ENCODE measurements at regions not wholly inside any gene's neighbourhood (a gene's known extent, or its start where the extent isn't known, plus 50 kb on each side); places are given as distances from the start of the nearest gene placed in this dataset.
A peak's percentile ranks its signal among the peaks of the same experiment; 100 is the strongest.

DNA sequence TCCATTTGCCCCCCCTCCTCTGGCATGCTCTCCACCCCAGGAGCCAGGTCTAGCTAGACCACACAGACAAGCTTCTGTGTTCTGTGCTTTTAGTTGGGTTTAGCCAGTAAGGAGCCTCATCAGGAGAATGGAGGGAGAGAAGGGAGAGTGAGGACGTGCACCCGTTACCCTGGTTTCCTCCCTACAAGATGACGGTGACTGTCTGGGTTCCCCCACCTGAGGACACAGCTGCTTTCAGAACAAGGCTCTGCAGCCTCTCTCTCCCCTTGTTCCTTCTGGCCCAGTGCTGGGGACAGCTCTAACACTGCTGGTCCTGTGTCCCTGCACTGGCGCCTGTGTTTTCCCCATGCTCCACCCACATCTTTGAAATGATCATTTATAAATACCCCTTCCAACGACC, 184.4 kb upstream of the GALNT2 start:
- intact Hi-C loops (cut with DNase I; ENCODE audit: low total_unique reads), result no loop called here
- H3K27me3 ChIP-seq, result peaks cover 0 to 15% of the 10 kb centered on the region in 2 donors
- TF ChIP-seq POLR2A (IDR thresholded peaks at IDR 0.05), result no peak
- no peak for TF ChIP-seq POLR2AphosphoS5 (IDR thresholded peaks at IDR 0.05)
- TF ChIP-seq, protein P1, sequence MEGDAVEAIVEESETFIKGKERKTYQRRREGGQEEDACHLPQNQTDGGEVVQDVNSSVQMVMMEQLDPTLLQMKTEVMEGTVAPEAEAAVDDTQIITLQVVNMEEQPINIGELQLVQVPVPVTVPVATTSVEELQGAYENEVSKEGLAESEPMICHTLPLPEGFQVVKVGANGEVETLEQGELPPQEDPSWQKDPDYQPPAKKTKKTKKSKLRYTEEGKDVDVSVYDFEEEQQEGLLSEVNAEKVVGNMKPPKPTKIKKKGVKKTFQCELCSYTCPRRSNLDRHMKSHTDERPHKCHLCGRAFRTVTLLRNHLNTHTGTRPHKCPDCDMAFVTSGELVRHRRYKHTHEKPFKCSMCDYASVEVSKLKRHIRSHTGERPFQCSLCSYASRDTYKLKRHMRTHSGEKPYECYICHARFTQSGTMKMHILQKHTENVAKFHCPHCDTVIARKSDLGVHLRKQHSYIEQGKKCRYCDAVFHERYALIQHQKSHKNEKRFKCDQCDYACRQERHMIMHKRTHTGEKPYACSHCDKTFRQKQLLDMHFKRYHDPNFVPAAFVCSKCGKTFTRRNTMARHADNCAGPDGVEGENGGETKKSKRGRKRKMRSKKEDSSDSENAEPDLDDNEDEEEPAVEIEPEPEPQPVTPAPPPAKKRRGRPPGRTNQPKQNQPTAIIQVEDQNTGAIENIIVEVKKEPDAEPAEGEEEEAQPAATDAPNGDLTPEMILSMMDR (IDR thresholded peaks at IDR 0.05), result no peak
- peaks cover 0 to 9% of the 10 kb centered on the region in 2 donors for H3K9me3 ChIP-seq
- H3K27ac ChIP-seq, result no peak overlapping the region
- H3K36me3 ChIP-seq, result no peaks in the 10 kb centered on the region
- no peaks in the 10 kb centered on the region for H3K4me1 ChIP-seq
- no peak overlapping the region for H3K4me3 ChIP-seq
- DNase-seq (ENCODE audit: low spot score in 2 of 2), result no peak

DNA sequence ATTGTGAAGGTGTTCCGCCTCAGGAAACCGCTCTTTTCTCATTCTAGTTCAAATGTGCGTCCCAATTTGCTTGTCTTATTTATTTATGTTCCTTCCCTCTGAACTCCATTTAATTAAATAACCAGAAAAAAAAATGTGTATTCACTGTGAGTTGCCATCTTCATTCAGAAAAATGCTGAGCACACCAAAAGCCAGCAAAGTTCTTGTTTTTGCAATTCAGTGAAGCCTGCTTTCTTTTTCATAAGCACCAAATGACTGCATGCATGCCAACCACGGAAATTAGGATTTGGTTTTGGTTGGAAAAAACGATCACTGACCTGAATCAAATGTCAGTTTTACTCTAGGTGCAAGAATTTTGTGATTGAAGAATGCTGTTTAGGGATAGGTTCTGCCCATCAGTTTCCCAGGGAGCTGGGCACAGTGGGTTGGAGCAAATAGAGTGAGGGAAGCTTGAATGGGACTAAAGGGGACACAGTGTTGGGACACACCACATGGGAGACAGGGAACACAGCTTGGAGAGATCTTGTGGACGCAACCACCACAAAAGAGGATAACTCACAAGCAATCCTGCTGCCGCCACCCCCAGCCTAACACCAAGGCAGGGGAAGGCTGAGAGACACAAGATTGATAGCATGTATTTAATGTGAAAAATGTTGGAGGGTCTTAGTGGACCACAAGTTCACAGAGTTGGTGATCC, 183.4 kb upstream of the GALNT2 start:
- TF ChIP-seq, protein P1 (IDR thresholded peaks at IDR 0.05), result no peak
- TF ChIP-seq POLR2AphosphoS5 (IDR thresholded peaks at IDR 0.05) (no peak), POLR2A (IDR thresholded peaks at IDR 0.05) (no peak)
- peaks cover 0 to 18% of the 10 kb centered on the region in 2 donors for H3K9me3 ChIP-seq
- H3K4me1 ChIP-seq, result no peaks in the 10 kb centered on the region
- H3K36me3 ChIP-seq, result no peaks in the 10 kb centered on the region
- no peak overlapping the region for H3K4me3 ChIP-seq
- peaks cover 0 to 15% of the 10 kb centered on the region in 2 donors for H3K27me3 ChIP-seq
- peak in 1 of 2 donors; percentile 4 for DNase-seq (ENCODE audit: low spot score in 2 of 2)
- intact Hi-C loops (cut with DNase I; ENCODE audit: low total_unique reads), result no loop called here
- no peak overlapping the region for H3K27ac ChIP-seq

- Histone ChIP-seq H3K4me3 (no peak overlapping the region), H3K4me1 (no peaks in the 10 kb centered on the region), H3K36me3 (no peaks in the 10 kb centered on the region), H3K27ac (no peak overlapping the region), H3K27me3 (peaks cover 0 to 15% of the 10 kb centered on the region in 2 donors), H3K9me3 (peaks cover 0 to 18% of the 10 kb centered on the region in 2 donors)
- intact Hi-C loops (cut with DNase I; ENCODE audit: low total_unique reads), result no loop called here
- no peak for TF ChIP-seq POLR2AphosphoS5 (IDR thresholded peaks at IDR 0.05)
- TF ChIP-seq, protein P1 (IDR thresholded peaks at IDR 0.05), result no peak
- TF ChIP-seq POLR2A (IDR thresholded peaks at IDR 0.05), result no peak
- no peak for DNase-seq (ENCODE audit: low spot score in 2 of 2)
These were observed 182.3 kb upstream of the GALNT2 start for GRCh38 chr1:229884765-229885164.

DNA sequence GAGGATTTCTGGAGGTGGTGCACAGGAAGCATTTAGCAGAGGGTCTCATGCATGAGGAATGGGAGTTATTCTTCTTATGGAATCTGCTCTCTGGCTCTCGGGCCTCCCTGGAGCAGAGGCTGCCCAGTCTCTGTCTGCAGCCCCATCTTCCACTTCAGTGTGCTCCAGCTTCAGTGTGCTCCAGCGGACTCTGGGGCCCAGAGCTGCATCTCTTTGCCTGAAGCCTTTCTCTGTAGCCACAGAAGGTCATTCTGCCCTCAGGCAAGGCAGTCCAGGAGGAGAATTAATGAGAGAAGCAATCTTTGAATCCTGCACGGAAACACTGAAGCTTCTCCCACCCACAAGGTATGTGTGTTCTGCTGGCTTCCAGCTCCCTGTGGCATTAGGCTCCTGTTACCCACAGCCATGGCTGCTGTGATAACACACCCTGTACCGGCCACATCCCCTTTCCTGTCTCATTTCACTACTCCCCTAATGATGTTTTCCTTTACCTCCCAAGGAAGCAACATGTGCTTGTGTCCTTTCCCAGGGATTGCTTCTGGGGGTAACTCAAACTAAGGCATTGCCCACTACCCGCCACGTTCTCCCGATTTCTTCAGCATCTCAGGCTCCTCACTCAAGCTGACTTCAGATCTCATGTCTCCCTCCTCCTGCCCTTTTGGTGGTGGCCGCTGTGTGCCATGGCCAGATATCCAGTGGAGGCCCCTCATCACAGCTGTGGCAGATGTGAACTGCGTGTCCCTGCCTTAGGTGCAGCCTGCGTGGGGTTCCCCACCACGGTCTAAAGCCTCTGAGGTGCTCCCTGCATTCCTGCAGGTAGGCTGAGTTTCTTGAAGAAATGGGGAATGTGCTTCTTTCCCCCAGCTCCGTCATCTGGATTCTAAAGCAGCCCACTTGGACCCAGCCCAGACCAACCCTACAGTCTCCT, 181.2 kb upstream of the GALNT2 start:
- peaks cover 0 to 18% of the 10 kb centered on the region in 2 donors for H3K9me3 ChIP-seq
- no peak for TF ChIP-seq POLR2A (IDR thresholded peaks at IDR 0.05)
- no peak for TF ChIP-seq POLR2AphosphoS5 (IDR thresholded peaks at IDR 0.05)
- TF ChIP-seq, protein P1 (IDR thresholded peaks at IDR 0.05), result no peak
- no peak overlapping the region for H3K4me3 ChIP-seq
- H3K27ac ChIP-seq, result no peak overlapping the region
- intact Hi-C loops (cut with DNase I; ENCODE audit: low total_unique reads), result no loop called here
- no peak for DNase-seq (ENCODE audit: low spot score in 2 of 2)
- H3K36me3 ChIP-seq, result no peaks in the 10 kb centered on the region
- peaks cover 0 to 11% of the 10 kb centered on the region in 2 donors for H3K27me3 ChIP-seq
- no peaks in the 10 kb centered on the region for H3K4me1 ChIP-seq

DNA sequence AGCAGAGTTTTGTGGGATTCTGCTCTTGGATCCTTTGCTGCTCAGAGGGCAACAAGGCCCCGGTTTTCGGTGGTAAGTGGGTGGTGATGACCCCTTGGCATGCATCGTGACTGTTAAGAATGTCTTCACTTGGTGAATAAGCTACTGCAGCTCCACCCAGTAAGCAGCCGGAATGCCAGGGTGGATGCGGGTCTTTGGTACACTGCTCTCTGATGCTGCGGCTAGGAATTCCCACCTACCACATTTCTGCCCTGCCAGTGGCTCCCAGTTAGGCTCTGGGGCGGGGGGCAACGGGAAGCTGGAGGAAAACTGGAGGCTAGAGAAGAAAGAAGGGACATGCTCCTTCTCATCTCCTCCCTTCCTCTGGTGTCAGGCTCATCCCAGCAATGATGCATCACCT, 180.4 kb upstream of the GALNT2 start:
- Histone ChIP-seq H3K4me3 (no peak overlapping the region), H3K9me3 (peaks cover 0 to 18% of the 10 kb centered on the region in 2 donors), H3K36me3 (no peaks in the 10 kb centered on the region), H3K4me1 (no peaks in the 10 kb centered on the region), H3K27me3 (peaks cover 0 to 10% of the 10 kb centered on the region in 2 donors), H3K27ac (no peak overlapping the region)
- intact Hi-C loops (cut with DNase I; ENCODE audit: low total_unique reads), result no loop called here
- no peak for DNase-seq (ENCODE audit: low spot score in 2 of 2)
- TF ChIP-seq, protein P1 (IDR thresholded peaks at IDR 0.05), result no peak
- no peak for TF ChIP-seq POLR2A (IDR thresholded peaks at IDR 0.05)
- no peak for TF ChIP-seq POLR2AphosphoS5 (IDR thresholded peaks at IDR 0.05)
